DOHH2 (cell line): ENCODE measurements at regions not wholly inside any gene's neighbourhood (a gene's known extent, or its start where the extent isn't known, plus 50 kb on each side); places are given as distances from the start of the nearest gene placed in this dataset.

Source experiments
- CTCF ChIP-seq: fragments of 200-600 bp; sonication (generic); IDR thresholded peaks from one replicate; pipeline ENCODE4 v1.5.1; 2014; ENCODE audit warnings: antibody characterized with exemption, mild to moderate bottlenecking, low read depth, low read length; ENCODE audit not compliant: poor library complexity, severe bottlenecking
- EZH2phosphoT487 ChIP-seq: fragments of 200-600 bp; sonication (generic); IDR thresholded peaks from 2 replicates; pipeline ENCODE4 v1.6.1; 2017; ENCODE audit warnings: borderline replicate concordance, mild to moderate bottlenecking, antibody characterized with exemption, low read length, moderate library complexity, mixed read lengths

DNA sequence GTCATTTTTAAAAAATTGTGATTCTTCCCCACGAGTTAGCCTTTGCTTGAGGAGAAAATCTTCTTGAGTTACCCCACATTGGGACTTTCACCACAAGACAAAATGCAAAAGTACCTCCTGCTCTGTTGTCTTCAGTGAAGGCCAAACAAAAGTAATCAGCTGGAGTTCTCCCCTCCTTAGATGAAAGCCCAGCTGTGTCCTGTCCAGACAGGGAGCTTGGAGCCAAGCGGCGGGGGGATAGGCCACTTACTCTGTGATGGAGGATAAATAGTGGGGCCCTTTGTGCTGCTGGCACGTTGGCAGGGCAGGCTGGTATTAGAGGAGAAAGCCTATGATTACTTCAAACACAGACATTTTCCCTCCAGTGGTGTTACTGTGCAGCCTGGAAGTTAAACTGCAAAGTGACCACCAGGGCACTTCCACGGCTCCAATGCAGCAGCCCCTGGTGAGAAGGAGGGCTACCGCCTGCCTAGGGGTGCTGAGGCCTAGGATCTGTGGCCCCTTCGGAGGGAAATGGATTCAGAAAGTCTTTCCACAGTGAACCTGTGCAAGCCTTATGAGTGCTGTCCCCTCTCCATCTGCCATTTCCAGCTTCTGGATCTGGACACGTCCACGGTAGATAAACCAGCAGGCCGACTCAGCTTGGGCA lies 155.0 kb downstream of the TMEM167A start:
- TF ChIP-seq CTCF = no peak
- TF ChIP-seq EZH2phosphoT487 = no peak
